GM18520 (cell line): ENCODE measurements at regions not wholly inside any gene's neighbourhood (a gene's known extent, or its start where the extent isn't known, plus 50 kb on each side); places are given as distances from the start of the nearest gene placed in this dataset.

Experiments
- ATAC-seq: cut with Tn5 transposase; IDR thresholded peaks from one replicate; pipeline ENCODE4 v1.9.1; 2021; ENCODE audit not compliant: unreplicated experiment

DNA sequence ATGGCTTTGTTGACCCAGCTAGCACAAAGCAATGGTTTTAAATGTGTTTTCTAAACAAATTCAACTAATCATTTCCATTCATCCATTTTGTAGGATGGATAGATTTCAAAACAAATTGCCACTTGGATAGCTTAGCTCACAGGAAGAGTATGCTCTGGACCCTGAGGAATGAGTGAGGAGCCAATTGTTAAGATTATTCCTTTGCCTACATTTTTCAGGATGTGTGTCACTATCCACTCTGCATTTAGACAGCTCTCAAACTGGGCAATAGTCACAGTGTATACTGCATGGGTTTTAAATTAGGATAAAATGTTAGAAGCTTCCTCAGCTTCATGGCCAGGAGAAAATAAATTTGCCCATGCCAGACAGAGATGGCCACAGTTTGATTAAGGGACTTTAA lies 605.6 kb upstream of the TEX47 start:
- ATAC-seq = no peak

DNA sequence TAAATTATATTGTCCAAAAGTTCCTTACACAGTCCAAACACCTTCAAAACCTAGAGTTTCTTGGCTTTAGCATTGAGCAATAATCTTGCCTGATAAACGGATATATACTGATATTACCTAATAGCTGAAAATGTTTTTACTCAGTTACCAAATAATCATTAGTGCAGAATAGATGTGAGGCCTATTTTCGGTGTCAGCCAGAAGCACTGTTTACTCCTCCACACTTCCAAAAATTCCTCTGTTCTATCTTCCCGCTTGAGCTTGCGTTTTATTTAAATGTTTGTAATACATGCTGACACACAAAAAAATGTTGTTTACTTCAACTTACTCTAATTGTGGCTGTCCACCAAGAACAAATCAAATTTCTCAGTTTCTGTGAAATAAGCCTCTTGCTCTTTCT lies 606.2 kb upstream of the TEX47 start:
- ATAC-seq = no peak

DNA sequence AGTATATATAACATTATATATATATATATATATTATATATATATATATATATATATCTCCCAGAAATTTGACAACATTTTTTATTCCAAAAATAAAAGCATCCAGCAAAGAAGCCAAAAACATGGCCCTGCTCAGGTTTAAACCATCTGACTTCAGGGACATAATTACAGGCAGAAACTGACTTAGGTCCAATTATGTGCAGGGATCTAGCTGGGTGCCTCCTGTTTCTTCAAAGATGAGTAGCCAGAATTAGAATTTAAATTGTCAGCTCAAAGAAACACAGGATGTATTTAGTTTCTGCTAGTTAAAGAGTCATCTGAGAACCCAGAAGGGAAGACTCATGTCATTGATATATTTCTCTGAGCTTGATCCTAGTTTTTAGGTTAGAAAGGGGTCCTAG lies 656.4 kb upstream of the TEX47 start:
- no peak for ATAC-seq

GRCh38 chr7:89456556-89456955 lies 661.0 kb upstream of the TEX47 start:
- no peak for ATAC-seq

- ATAC-seq = no peak
Observed at GRCh38 chr7:89458114-89458513, 662.6 kb upstream of the TEX47 start.

- ATAC-seq = no peak
Observed at GRCh38 chr7:89474456-89474855, 678.9 kb upstream of the TEX47 start.

DNA sequence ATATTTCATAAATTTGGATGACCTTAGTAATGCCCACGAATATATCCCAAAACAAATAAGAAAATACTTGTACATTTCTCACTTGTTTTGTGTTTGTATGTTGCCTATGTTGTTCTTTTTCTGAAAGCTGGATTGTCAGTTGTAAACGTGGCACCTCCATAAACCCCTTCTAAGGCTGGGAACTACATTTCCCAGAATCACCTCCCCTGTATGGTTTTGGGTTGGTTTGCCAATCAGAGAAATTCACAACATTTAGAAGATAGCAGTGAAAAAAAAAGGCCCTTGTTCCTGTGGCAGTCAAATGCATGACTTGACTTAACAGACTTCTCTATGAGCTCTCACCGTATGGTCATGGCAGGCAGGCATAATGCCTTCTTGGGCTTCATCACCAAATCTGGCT lies 676.3 kb upstream of the STEAP1 start:
- no peak for ATAC-seq

DNA sequence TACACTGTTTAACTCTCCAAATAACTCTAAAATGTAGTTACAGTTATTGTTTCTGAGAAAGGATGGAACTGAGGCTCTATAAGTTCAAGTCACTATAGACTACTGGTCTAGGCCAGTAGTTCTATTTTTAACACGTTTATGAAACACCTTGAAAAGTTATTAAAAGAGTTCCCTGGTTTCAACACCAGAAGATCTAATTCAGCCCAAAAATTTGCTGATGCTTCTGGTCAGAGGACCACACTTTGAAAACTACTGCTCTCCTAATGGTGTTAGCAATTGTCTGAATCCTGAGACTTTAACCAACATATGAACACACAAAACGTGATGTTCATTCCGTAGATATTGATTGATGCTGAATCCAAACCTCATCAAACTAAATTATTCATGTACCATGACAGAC lies 658.6 kb upstream of the STEAP1 start:
- no peak for ATAC-seq

DNA sequence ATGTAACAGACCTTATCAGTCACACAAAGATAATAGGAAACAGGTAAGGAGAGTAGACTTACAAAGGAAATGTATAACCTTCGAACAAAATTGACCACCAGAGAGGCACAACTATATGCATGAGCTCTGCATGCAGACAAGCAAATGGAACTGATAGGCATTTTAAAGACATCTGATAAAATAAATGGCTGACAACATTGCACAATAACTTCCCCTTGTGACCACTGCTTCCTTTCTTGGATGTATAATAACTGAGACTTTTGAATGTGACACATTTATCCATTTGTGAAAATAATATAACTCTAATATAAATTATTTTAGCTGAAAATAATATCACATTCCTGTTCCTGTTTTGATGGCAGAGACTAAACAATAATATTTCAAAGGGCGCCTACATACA lies 654.2 kb upstream of the STEAP1 start:
- ATAC-seq = no peak

- no peak for ATAC-seq
Observed at GRCh38 chr7:89503281-89503680, 651.0 kb upstream of the STEAP1 start.

DNA sequence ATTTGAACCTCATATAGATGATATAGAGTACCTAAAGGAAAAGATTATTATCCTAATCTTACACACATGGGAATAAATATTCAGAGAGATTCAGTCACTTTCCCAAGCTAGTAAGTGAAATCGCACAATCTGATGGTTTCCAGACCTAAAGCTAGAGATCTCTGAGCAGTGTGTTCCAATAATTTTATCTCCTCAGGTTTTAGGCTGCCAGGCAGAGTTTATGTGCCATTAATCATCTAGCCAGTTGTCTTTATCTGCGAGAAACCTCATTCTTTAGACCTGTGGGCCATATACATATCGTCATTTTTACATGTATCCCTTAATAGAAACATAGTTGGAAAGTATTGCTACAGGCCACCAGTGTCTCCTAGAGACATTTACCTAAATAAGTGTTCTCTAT lies 647.2 kb upstream of the STEAP1 start:
- no peak for ATAC-seq

DNA sequence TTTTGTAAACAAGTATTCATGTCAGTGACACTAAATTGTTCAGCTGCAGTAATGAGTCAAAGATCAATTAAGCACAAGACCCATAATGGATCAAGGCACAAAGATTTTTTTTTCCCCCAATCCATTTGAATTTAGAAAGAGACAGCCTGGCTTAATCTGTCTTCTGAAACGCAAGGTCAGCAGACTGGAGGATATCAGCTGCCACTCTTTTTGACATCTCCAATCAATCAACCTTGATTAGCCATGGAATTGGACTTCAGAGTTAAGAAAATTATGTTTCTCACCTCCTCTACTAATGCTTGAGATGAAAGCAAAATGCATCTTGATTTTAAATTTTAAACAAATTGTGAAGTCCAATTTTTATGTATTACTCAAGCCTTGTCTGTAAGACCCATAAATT lies 642.4 kb upstream of the STEAP1 start:
- ATAC-seq = no peak

DNA sequence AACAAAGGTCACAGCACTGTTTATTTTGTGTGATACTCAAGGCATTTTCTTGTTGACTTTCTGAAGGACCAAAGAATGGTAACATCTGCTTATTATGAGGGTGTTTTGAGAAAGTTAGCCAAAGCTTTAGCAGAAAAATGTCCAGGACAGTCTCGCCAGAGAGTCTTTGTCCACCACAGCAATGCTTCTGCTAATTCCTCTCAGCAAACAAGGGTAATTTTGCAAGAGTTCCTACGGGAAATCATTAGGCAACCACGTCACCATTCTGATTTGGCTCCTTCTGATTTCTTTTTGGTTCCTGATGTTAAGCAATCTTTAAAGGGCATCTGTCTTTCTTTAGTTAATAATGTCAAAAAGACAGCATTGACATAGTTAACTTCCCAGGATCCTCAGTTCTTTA lies 639.3 kb upstream of the STEAP1 start:
- ATAC-seq = no peak

GRCh38 chr7:89517815-89518214 lies 636.5 kb upstream of the STEAP1 start:
- ATAC-seq = no peak

- no peak for ATAC-seq
Observed at GRCh38 chr7:89549768-89550167, 604.5 kb upstream of the STEAP1 start.

DNA sequence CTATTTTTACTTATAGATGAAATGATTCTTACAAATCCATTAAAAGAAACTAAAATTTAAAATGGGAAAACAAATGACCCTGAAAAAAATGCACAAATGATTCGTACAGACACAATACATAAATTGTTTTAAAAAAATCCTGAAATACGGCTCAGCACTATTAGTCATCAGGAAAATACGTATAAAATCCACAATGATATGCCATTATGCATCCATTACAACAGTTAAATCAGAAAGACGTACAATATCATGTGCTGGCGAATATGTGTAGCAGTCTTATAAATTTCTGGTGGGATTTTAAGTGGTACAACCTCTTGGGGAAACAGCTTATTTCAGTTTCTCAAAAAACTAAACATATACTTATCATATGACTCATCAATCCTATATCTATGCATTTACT lies 600.1 kb upstream of the STEAP1 start:
- no peak for ATAC-seq

- ATAC-seq = no peak
Observed at GRCh38 chr7:89559596-89559995, 594.7 kb upstream of the STEAP1 start.

DNA sequence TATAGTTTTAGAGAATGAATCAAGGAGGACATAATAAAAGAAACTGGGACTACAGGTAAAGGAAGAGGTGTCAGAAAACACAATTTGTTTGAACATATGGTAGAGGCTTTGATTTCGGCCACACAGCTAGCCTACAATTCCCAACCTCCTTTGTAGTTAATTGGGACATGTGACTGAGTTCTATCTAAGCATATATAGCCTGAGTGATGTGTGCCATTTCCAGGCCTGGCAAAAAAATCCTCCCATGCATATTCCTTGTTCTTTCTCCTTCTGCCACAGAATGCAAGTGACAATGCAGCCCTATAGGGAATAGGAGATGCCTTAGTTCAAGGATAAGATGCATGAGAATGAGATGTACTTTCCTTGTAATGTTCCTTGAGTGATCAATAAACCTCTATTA lies 590.7 kb upstream of the STEAP1 start:
- ATAC-seq = no peak

- no peak for ATAC-seq
Observed at GRCh38 chr7:89584896-89585295, 569.4 kb upstream of the STEAP1 start.

DNA sequence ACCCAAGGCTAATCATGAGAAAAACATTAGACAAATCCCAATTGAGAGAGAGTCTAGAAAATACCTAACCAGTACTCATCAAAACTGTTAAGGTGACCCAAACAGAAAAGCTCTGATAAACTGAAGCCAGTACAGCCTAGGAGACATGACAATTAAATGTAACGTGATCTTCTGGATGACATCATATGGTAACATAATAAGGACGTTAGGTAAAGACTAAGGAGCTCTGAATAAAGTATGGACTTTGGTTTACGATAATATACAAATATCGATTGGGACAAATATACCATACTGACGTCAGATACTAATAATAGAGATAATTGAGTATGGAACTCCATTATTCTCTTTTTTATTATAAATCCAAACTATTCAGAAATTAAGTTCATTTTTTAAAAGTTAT lies 561.1 kb upstream of the STEAP1 start:
- ATAC-seq = no peak

DNA sequence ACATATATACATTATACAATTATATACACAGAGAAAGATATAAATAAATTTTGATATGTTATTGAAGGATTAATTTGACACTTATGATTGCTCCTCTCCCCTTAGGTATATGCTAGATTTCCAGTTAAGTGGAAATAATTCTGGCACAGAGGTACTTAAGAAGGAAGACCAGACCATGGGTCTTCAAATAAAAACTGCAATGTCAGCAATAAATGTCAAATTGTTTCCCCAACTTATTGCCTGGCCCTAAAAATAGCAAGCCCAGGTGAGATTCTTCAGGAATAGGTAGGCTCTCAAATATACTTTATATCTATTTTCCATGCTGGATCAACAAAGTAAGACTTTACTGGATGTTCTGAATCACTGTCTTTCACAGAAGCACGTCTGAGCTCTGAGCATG lies 551.3 kb upstream of the STEAP1 start:
- no peak for ATAC-seq

- no peak for ATAC-seq
Observed at GRCh38 chr7:89605362-89605761, 548.9 kb upstream of the STEAP1 start.

GRCh38 chr7:89606511-89606910 lies 547.8 kb upstream of the STEAP1 start:
- no peak for ATAC-seq

DNA sequence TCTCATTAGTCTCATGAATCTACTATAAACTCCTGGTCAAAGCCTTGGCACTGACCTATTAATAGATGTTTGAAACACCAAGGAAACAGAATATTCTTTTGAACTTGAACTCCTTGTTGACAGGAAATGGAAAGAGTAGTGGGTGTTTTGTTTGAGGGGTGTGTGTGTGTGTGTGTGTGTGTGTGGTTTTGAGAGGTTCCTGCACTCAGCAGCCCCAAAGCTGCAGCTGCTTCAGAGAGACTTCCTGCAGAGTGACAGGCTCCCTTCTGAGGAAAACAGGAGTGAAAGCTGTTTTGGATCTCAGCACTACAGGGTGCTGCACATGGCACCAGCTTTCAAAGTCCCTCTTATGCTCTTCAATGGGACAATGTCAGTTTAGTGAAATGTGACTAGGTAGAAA lies 546.5 kb upstream of the STEAP1 start:
- no peak for ATAC-seq
